Spleen (tissue), 11 donors: ENCODE measurements at regions not wholly inside any gene's neighbourhood (a gene's known extent, or its start where the extent isn't known, plus 50 kb on each side); places are given as distances from the start of the nearest gene placed in this dataset.
"Not testable (repeated sequence)": the region's sequence is repeated elsewhere in the genome, so short reads cannot be mapped to it uniquely, and the experiment has no call there.

Experiments used
- DNase-seq: peaks from one replicate; pipeline ENCODE4 v3.0.0-alpha.2; 2020
- H3K27ac ChIP-seq, 8 donors: fragments of 200-600 bp; sonication (generic) in 7 of 8; 1 replicate in 4 of 8; 2 replicates in 4 of 8; pipeline versions ENCODE4 v1.5.0 to v1.8.0; 2016 to 2021; ENCODE audit warnings: inconsistent platforms in 4 of 8, mild to moderate bottlenecking in 4 of 8, moderate library complexity in 1 of 8
- H3K27me3 ChIP-seq, 7 donors: fragments of 200-600 bp; sonication (generic) in 6 of 7; replicated peaks in 1 of 7; 1 replicate in 4 of 7; 2 replicates in 3 of 7; pipeline versions ENCODE4 v1.5.0 to v1.8.0; 2016 to 2021; ENCODE audit warnings: inconsistent platforms in 3 of 7, mild to moderate bottlenecking in 1 of 7
- H3K36me3 ChIP-seq, 6 donors: fragments of 200-600 bp; sonication (generic) in 5 of 6; 1 replicate in 4 of 6; 2 replicates in 2 of 6; pipeline versions ENCODE4 v1.5.0 to v1.8.0; 2016 to 2021; ENCODE audit warnings: inconsistent platforms in 2 of 6
- H3K4me1 ChIP-seq, 6 donors: fragments of 200-600 bp; sonication (generic) in 5 of 6; 1 replicate in 3 of 6; 2 replicates in 3 of 6; pipeline versions ENCODE4 v1.5.0 to v1.8.0; 2016 to 2021; ENCODE audit warnings: inconsistent platforms in 3 of 6
- H3K4me3 ChIP-seq, 8 donors: fragments of 200-600 bp; sonication (generic) in 7 of 8; 1 replicate in 4 of 8; 2 replicates in 4 of 8; pipeline versions ENCODE4 v1.5.0 to v1.8.0; 2016 to 2021; ENCODE audit warnings: inconsistent platforms in 4 of 8, mild to moderate bottlenecking in 4 of 8, moderate library complexity in 2 of 8
- H3K9me3 ChIP-seq, 8 donors: fragments of 200-600 bp; sonication (generic) in 7 of 8; 1 replicate in 4 of 8; 2 replicates in 4 of 8; pipeline versions ENCODE4 v1.5.0 to v1.8.0; 2016 to 2021; ENCODE audit warnings: inconsistent platforms in 4 of 8
- CTCF ChIP-seq, 11 experiments: fragments of 200-600 bp in 7 of 11; fragments of 450-650 bp in 4 of 11; sonication (generic) in 4 of 11; IDR thresholded peaks in 8 of 11; conservative IDR thresholded peaks in 3 of 11; 1 replicate in 7 of 11; 2 replicates in 4 of 11; pipeline versions ENCODE4 v1.4.0 to v1.8.0; 2016 to 2021; ENCODE audit warnings: antibody characterized with exemption in 11 of 11, inconsistent platforms in 4 of 11, mild to moderate bottlenecking in 1 of 11
- POLR2A ChIP-seq, 3 donors: fragments of 450-650 bp; IDR thresholded peaks; one replicate each; pipeline ENCODE4 v1.5.1; 2017; ENCODE audit warnings: antibody characterized with exemption in 3 of 3, mild to moderate bottlenecking in 1 of 3
- POLR2AphosphoS5 ChIP-seq, 3 donors: sonication (generic); formaldehyde crosslinking; IDR thresholded peaks; one replicate each; pipeline ENCODE4 v1.5.1; 2017; ENCODE audit warnings: antibody characterized with exemption in 3 of 3
- WGBS, 5 donors: extraction: QIAGEN DNeasy Blood & Tissue Kit in 3 of 5; methylation state at CpG; one replicate each; pipeline versions ENCODE4 v1.1.5 to v1.1.7; 2013 to 2018; 5-methylcytosine and 5-hydroxymethylcytosine counted together
- intact Hi-C: fragments of 100-400 bp; cut with DNase I; formaldehyde crosslinking; loops from one replicate; pipeline ENCODE4 v1.15.0; 2023; ENCODE audit warnings: low total_unique reads
- donor health status: healthy with polysubstance abuse.
- donor health status: DM: no; HTN: no; CAD: no; lungs with moderate emphysema.
- donor health status: DM: no; HTN: no; CAD: no.
- donor health status: Bipolar disorder and iron deficiency.
- donor health status: healthy.
- donor health status: DM: no; HTN: no; CAD: no.
- donor health status: DM: yes; HTN: yes; CAD: no.

- Histone ChIP-seq H3K36me3 (no peaks in the 10 kb centered on the region), H3K4me3 (no peak overlapping the region), H3K27ac (no peak overlapping the region), H3K9me3 (peaks cover 0 to under 1% (median 0%) of the 10 kb centered on the region in 8 donors), H3K27me3 (peaks cover 0 to 6% (median 0%) of the 10 kb centered on the region in 7 donors), H3K4me1 (no peaks in the 10 kb centered on the region)
- no peak for TF ChIP-seq POLR2AphosphoS5 (IDR thresholded peaks at IDR 0.05)
- no peak for TF ChIP-seq POLR2A (IDR thresholded peaks at IDR 0.05)
- no peak for TF ChIP-seq CTCF (IDR thresholded peaks at IDR 0.05 in 8 of 11, conservative IDR thresholded peaks at IDR 0.05 in 3 of 11)
- 16 to 26% (median 22%) methylated on average over 4 of the region's 4 CpGs for WGBS, 5 donors
- no peak for DNase-seq
- intact Hi-C loops = no loop called here
Measured at GRCh38 chr5:18394443-18394804, 760.2 kb downstream of the TAF11L14 start.

GRCh38 chr5:18395126-18396110 lies 761.2 kb downstream of the TAF11L14 start:
- intact Hi-C loops = no loop called here
- TF ChIP-seq POLR2AphosphoS5 (IDR thresholded peaks at IDR 0.05) (no peak), CTCF (IDR thresholded peaks at IDR 0.05 in 8 of 11, conservative IDR thresholded peaks at IDR 0.05 in 3 of 11) (no peak), POLR2A (IDR thresholded peaks at IDR 0.05) (no peak)
- Histone ChIP-seq H3K27ac (no peak overlapping the region), H3K4me3 (no peak overlapping the region), H3K9me3 (peaks cover 0 to 7% (median 0%) of the 10 kb centered on the region in 8 donors), H3K36me3 (no peaks in the 10 kb centered on the region), H3K4me1 (no peaks in the 10 kb centered on the region), H3K27me3 (peaks cover 0 to 6% (median 0%) of the 10 kb centered on the region in 7 donors)
- 75 to 86% (median 78%) methylated on average over 10 of the region's 10 CpGs for WGBS, 5 donors
- DNase-seq = no peak

GRCh38 chr5:18397371-18397770 lies 763.1 kb downstream of the TAF11L14 start:
- H3K27ac ChIP-seq = no peak overlapping the region
- TF ChIP-seq POLR2AphosphoS5 (IDR thresholded peaks at IDR 0.05) (no peak), POLR2A (IDR thresholded peaks at IDR 0.05) (no peak), CTCF (IDR thresholded peaks at IDR 0.05 in 8 of 11, conservative IDR thresholded peaks at IDR 0.05 in 3 of 11) (no peak)
- intact Hi-C loops = no loop called here
- no peaks in the 10 kb centered on the region for H3K36me3 ChIP-seq
- no peaks in the 10 kb centered on the region for H3K4me1 ChIP-seq
- H3K27me3 ChIP-seq = peaks cover 0 to under 1% (median 0%) of the 10 kb centered on the region in 7 donors
- WGBS, 5 donors = 21 to 37% (median 27%) methylated on average over 4 of the region's 4 CpGs
- no peak overlapping the region for H3K4me3 ChIP-seq
- DNase-seq = no peak
- H3K9me3 ChIP-seq = peaks cover 0 to 7% (median 0%) of the 10 kb centered on the region in 8 donors

- no peaks in the 10 kb centered on the region for H3K27me3 ChIP-seq
- H3K36me3 ChIP-seq = no peaks in the 10 kb centered on the region
- H3K9me3 ChIP-seq = peaks cover 0 to 7% (median 0%) of the 10 kb centered on the region in 8 donors
- DNase-seq = no peak
- WGBS, 5 donors = 59 to 73% (median 62%) methylated on average over 2 of the region's 2 CpGs
- no peak overlapping the region for H3K27ac ChIP-seq
- H3K4me1 ChIP-seq = no peaks in the 10 kb centered on the region
- intact Hi-C loops = no loop called here
- H3K4me3 ChIP-seq = no peak overlapping the region
- no peak for TF ChIP-seq CTCF (IDR thresholded peaks at IDR 0.05 in 8 of 11, conservative IDR thresholded peaks at IDR 0.05 in 3 of 11)
- no peak for TF ChIP-seq POLR2AphosphoS5 (IDR thresholded peaks at IDR 0.05)
- no peak for TF ChIP-seq POLR2A (IDR thresholded peaks at IDR 0.05)
Measured at GRCh38 chr5:18397891-18398290, 763.6 kb downstream of the TAF11L14 start.

- H3K4me1 ChIP-seq, DNase-seq, H3K27ac ChIP-seq, H3K9me3 ChIP-seq, H3K36me3 ChIP-seq, H3K4me3 ChIP-seq, intact Hi-C loops, H3K27me3 ChIP-seq: not testable (repeated sequence)
- 77 to 94% (median 93%) methylated on average over 16 to 50 of the region's 50 CpGs for WGBS, 5 donors
Measured at GRCh38 chr5:18399461-18400327, 765.4 kb downstream of the TAF11L14 start.
